ENCODE measurements at regions not wholly inside any gene's neighbourhood (a gene's known extent, or its start where the extent isn't known, plus 50 kb on each side); places are given as distances from the start of the nearest gene placed in this dataset.

- Mint-ChIP-seq H3K4me3 (peak overlapping the region in 2 of 8 donors; percentile 37 to 59), H3K27ac (peak overlapping the region; percentile 4 to 76 (median 54)), H3K36me3 (peaks cover 0 to 4% of the 10 kb centered on the region in 2 donors), H3K9me3 (peaks cover 0 to 2% (median 0%) of the 10 kb centered on the region in 7 donors), H3K27me3 (peaks cover 6 to 15% (median 7%) of the 10 kb centered on the region in 3 donors), H3K4me1 (peaks cover 8 to 30% (median 15%) of the 10 kb centered on the region in 3 donors)
- ATAC-seq (ENCODE audit: low read depth in 2 of 2) (no peak), DNase-seq (no peak)
Observed at GRCh38 chr2:75287624-75288316, 88.5 kb upstream of the TACR1 start.

- ATAC-seq (ENCODE audit: low read depth in 2 of 2) (no peak), DNase-seq (no peak)
- peaks cover 0 to 2% (median 0%) of the 10 kb centered on the region in 7 donors for H3K9me3 Mint-ChIP-seq
- H3K4me1 Mint-ChIP-seq = peaks cover 4 to 28% (median 15%) of the 10 kb centered on the region in 3 donors
- peaks cover 6 to 21% (median 7%) of the 10 kb centered on the region in 3 donors for H3K27me3 Mint-ChIP-seq
- peak overlapping the region in 3 of 6 donors; percentile 8 to 57 (median 34) for H3K27ac Mint-ChIP-seq
- peaks cover 0 to 9% of the 10 kb centered on the region in 2 donors for H3K36me3 Mint-ChIP-seq
- no peak overlapping the region for H3K4me3 Mint-ChIP-seq
Observed at GRCh38 chr2:75284345-75284744, 85.0 kb upstream of the TACR1 start.

- Mint-ChIP-seq H3K27ac (no peak overlapping the region), H3K4me1 (no peaks in the 10 kb centered on the region), H3K36me3 (peaks cover 16 to 31% of the 10 kb centered on the region in 2 donors), H3K4me3 (no peak overlapping the region), H3K27me3 (peaks cover 7 to 17% (median 14%) of the 10 kb centered on the region in 3 donors), H3K9me3 (peaks cover 0 to 33% (median 10%) of the 10 kb centered on the region in 7 donors)
- DNase-seq (no peak), ATAC-seq (ENCODE audit: low read depth in 2 of 2) (no peak)
Observed at GRCh38 chr2:75278821-75279379, 79.6 kb upstream of the TACR1 start.

GRCh38 chr2:75278314-75278713 lies 79.0 kb upstream of the TACR1 start:
- Mint-ChIP-seq H3K36me3 (peaks cover 19 to 31% of the 10 kb centered on the region in 2 donors), H3K27me3 (peaks cover 7 to 20% (median 15%) of the 10 kb centered on the region in 3 donors), H3K4me3 (no peak overlapping the region)

GRCh38 chr2:75277111-75277510 lies 77.8 kb upstream of the TACR1 start:
- DNase-seq = no peak
- Mint-ChIP-seq H3K4me3 (no peak overlapping the region), H3K4me1 (no peaks in the 10 kb centered on the region), H3K9me3 (peaks cover 5 to 51% (median 15%) of the 10 kb centered on the region in 7 donors), H3K27ac (no peak overlapping the region), H3K27me3 (peaks cover 7 to 29% (median 24%) of the 10 kb centered on the region in 3 donors), H3K36me3 (peaks cover 31% of the 10 kb centered on the region in 2 donors)
- ATAC-seq (ENCODE audit: low read depth in 2 of 2) = no peak

More at GRCh38 chr2:75278314-75278713, 79.0 kb upstream of the TACR1 start:
- Mint-ChIP-seq H3K27ac (no peak overlapping the region), H3K4me1 (no peaks in the 10 kb centered on the region), H3K9me3 (peaks cover under 1 to 39% (median 11%) of the 10 kb centered on the region in 7 donors)
- ATAC-seq (ENCODE audit: low read depth in 2 of 2) (no peak), DNase-seq (no peak)

GRCh38 chr2:75276093-75277029 lies 77.0 kb upstream of the TACR1 start:
- H3K9me3 Mint-ChIP-seq = peaks cover 5 to 55% (median 15%) of the 10 kb centered on the region in 7 donors
- no peaks in the 10 kb centered on the region for H3K4me1 Mint-ChIP-seq
- no peak overlapping the region for H3K27ac Mint-ChIP-seq
- ATAC-seq (ENCODE audit: low read depth in 2 of 2) (no peak), DNase-seq (no peak)
- H3K36me3 Mint-ChIP-seq = peaks cover 26 to 31% of the 10 kb centered on the region in 2 donors
- no peak overlapping the region for H3K4me3 Mint-ChIP-seq
- peaks cover 7 to 27% (median 24%) of the 10 kb centered on the region in 3 donors for H3K27me3 Mint-ChIP-seq

- Mint-ChIP-seq H3K4me3 (no peak overlapping the region), H3K4me1 (no peaks in the 10 kb centered on the region), H3K27ac (no peak overlapping the region), H3K9me3 (peaks cover 7 to 68% (median 15%) of the 10 kb centered on the region in 7 donors), H3K36me3 (peaks cover 31 to 36% of the 10 kb centered on the region in 2 donors), H3K27me3 (peaks cover 7 to 27% (median 24%) of the 10 kb centered on the region in 3 donors)
- no peak for ATAC-seq (ENCODE audit: low read depth in 2 of 2)
- no peak for DNase-seq
Observed at GRCh38 chr2:75274936-75275335, 75.6 kb upstream of the TACR1 start.

- no peak for DNase-seq
- Mint-ChIP-seq H3K36me3 (peaks cover 15 to 27% of the 10 kb centered on the region in 2 donors), H3K4me1 (no peaks in the 10 kb centered on the region), H3K27me3 (peaks cover 4 to 17% (median 7%) of the 10 kb centered on the region in 3 donors), H3K27ac (no peak overlapping the region), H3K4me3 (no peak overlapping the region), H3K9me3 (peaks cover 9 to 87% (median 18%) of the 10 kb centered on the region in 7 donors)
- no peak for ATAC-seq (ENCODE audit: low read depth in 2 of 2)
Observed at GRCh38 chr2:75268112-75268511, 68.8 kb upstream of the TACR1 start.

- peaks cover 0 to 47% of the 10 kb centered on the region in 2 donors for H3K36me3 Mint-ChIP-seq
Observed at GRCh38 chr2:75261923-75262322, 62.6 kb upstream of the TACR1 start.

GRCh38 chr2:75260946-75261345 lies 61.6 kb upstream of the TACR1 start:
- Mint-ChIP-seq H3K27me3 (peaks cover 6 to 9% (median 7%) of the 10 kb centered on the region in 3 donors), H3K4me3 (no peak overlapping the region), H3K9me3 (peaks cover 11 to 97% (median 54%) of the 10 kb centered on the region in 7 donors), H3K4me1 (peaks cover 0 to 9% (median 0%) of the 10 kb centered on the region in 3 donors), H3K27ac (no peak overlapping the region), H3K36me3 (peaks cover 0 to 42% of the 10 kb centered on the region in 2 donors)
- no peak for DNase-seq
- no peak for ATAC-seq (ENCODE audit: low read depth in 2 of 2)

More at GRCh38 chr2:75261923-75262322, 62.6 kb upstream of the TACR1 start:
- no peak overlapping the region for H3K4me3 Mint-ChIP-seq
- H3K27ac Mint-ChIP-seq = peak overlapping the region in 1 of 6 donors; percentile 16
- H3K9me3 Mint-ChIP-seq = peaks cover 11 to 94% (median 51%) of the 10 kb centered on the region in 7 donors
- peaks cover 6 to 9% (median 7%) of the 10 kb centered on the region in 3 donors for H3K27me3 Mint-ChIP-seq
- ATAC-seq (ENCODE audit: low read depth in 2 of 2) (no peak), DNase-seq (no peak)
- peaks cover 0 to 2% (median 0%) of the 10 kb centered on the region in 3 donors for H3K4me1 Mint-ChIP-seq

GRCh38 chr2:75258620-75259019 lies 59.3 kb upstream of the TACR1 start:
- H3K4me3 Mint-ChIP-seq = peak overlapping the region in 1 of 8 donors; percentile 59
- peaks cover 4 to 30% of the 10 kb centered on the region in 2 donors for H3K36me3 Mint-ChIP-seq
- DNase-seq (no peak), ATAC-seq (ENCODE audit: low read depth in 2 of 2) (no peak)
- peaks cover 0 to 9% (median 7%) of the 10 kb centered on the region in 3 donors for H3K27me3 Mint-ChIP-seq
- H3K9me3 Mint-ChIP-seq = peaks cover 8 to 93% (median 52%) of the 10 kb centered on the region in 7 donors
- peaks cover 0 to 9% (median 0%) of the 10 kb centered on the region in 3 donors for H3K4me1 Mint-ChIP-seq
- no peak overlapping the region for H3K27ac Mint-ChIP-seq

GRCh38 chr2:75256485-75256884 lies 57.2 kb upstream of the TACR1 start:
- peaks cover 0 to 9% (median 0%) of the 10 kb centered on the region in 3 donors for H3K4me1 Mint-ChIP-seq

GRCh38 chr2:75253526-75253925 lies 54.2 kb upstream of the TACR1 start:
- H3K4me3 Mint-ChIP-seq = no peak overlapping the region
- H3K27me3 Mint-ChIP-seq = peaks cover 0 to 5% (median 0%) of the 10 kb centered on the region in 3 donors
- no peak overlapping the region for H3K27ac Mint-ChIP-seq
- H3K4me1 Mint-ChIP-seq = peaks cover 0 to 9% (median 0%) of the 10 kb centered on the region in 3 donors
- DNase-seq (no peak), ATAC-seq (ENCODE audit: low read depth in 2 of 2) (no peak)
- peaks cover 8 to 10% of the 10 kb centered on the region in 2 donors for H3K36me3 Mint-ChIP-seq
- H3K9me3 Mint-ChIP-seq = peaks cover 7 to 72% (median 39%) of the 10 kb centered on the region in 7 donors

More at GRCh38 chr2:75256485-75256884, 57.2 kb upstream of the TACR1 start:
- no peak for ATAC-seq (ENCODE audit: low read depth in 2 of 2)
- Mint-ChIP-seq H3K4me3 (no peak overlapping the region), H3K36me3 (peaks cover 5 to 18% of the 10 kb centered on the region in 2 donors), H3K27me3 (no peaks in the 10 kb centered on the region), H3K9me3 (peaks cover 0 to 79% (median 42%) of the 10 kb centered on the region in 7 donors), H3K27ac (no peak overlapping the region)
- DNase-seq = no peak

Measured in naive B cell (primary cell).